Right renal pelvis (tissue), 4 donors: ENCODE measurements at regions not wholly inside any gene's neighbourhood (a gene's known extent, or its start where the extent isn't known, plus 50 kb on each side); places are given as distances from the start of the nearest gene placed in this dataset.
"Not testable (repeated sequence)": the region's sequence is repeated elsewhere in the genome, so short reads cannot be mapped to it uniquely, and the experiment has no call there.

Source experiments
- DNase-seq, 4 donors: peaks; one replicate each; pipeline ENCODE4 v3.0.0-alpha.2; 2013; ENCODE audit warnings: low read depth in 4 of 4, low spot score in 3 of 4, missing footprints in 1 of 4

DNA sequence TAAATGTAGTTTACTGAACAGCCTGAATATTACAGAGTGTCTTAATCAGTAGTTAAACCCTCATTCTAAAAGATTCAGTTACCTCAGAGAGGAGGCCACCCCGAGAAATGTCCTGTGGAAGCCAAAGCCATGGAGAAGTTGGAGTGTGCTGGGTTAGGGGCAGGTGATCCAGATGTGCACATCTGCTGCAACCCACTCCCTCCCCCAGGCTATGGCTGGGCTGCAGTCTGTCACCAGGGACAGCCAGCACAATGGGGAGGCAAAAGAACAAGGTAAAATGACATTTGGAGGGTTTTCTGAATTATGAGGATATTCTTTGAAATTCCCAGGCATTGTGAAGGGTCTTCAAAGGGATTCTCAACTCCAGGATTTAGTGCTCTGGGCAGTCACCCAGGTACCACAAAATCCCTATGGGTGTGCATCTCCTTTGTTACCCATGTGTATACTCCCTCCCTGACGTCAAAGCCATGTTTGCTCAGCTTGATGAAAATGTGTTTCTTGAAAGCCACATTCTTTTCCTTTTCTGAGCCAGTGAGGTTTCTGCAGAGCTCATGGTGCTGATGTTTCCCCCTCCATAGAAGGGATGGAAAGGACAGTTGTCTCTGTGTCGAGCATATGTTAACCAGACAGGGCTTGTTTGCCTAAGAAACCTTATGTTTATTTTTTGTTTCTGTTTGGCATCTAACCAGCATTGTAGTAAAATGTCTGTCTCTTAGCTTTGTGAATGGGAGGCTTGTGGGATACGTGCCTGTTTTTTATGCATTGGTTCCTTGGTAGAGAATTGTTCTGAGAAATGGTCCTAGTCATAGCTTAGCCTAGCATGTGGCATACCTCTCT lies 212.3 kb upstream of the TBX18 start:
- no peak for DNase-seq

GRCh38 chr6:84975316-84975715 lies 210.9 kb upstream of the TBX18 start:
- no peak for DNase-seq

DNA sequence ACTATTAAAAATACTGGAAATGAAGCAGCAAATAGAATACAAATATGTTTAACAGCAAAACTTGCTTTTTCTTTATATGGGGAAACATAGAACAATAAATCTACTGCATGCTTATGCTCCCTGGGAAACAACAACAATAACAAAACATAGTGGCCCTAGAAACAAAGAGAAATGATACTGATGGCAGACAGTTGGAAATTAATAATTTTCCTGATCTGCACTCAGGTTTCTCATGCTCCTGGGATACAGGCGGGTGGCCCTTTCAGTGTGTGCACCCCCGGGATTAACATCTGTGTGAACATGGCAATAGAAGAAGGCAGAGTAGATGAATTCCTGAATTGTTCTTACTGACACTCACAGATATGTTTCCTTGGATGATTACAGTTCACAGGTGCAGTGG lies 209.2 kb upstream of the TBX18 start:
- DNase-seq = no peak

DNA sequence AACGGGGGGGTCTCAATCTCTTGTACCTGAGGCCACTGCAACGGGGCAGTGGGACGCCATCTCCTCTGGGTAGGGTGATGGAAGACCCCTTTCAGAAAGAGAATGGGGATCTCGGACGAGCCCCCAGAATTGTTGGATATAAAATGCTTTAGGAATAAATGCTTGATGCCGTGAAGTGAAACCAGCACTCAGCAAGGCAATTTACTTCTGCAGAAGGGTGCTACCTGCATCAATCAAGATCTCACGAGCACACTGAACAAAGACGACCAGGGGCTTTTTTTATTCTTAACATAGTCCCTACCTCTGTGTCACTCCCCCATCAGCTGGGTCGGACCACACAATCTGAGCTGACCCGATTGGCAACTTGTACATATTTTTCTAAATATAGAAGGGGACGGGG lies 203.6 kb upstream of the TBX18 start:
- no peak for DNase-seq

DNA sequence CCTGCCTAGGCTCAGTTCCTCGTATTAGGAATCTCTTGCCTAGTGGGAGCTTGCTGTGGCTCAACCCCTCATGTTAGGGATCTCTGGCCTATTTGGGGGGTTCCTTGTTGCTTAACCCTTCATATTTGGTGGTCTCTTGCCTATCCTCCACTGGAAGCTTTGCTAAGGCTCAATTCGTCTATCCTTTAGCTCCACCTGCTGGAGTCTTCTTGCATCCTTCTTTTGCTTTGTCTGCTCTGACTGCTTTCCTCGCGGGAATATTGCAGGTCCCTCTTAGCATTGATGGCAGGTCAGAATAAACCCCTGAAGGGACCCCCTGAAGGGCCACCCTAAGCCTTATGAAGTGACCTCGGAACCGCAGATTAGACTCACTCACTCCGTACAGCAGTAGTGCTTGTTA lies 203.0 kb upstream of the TBX18 start:
- DNase-seq = no peak

DNA sequence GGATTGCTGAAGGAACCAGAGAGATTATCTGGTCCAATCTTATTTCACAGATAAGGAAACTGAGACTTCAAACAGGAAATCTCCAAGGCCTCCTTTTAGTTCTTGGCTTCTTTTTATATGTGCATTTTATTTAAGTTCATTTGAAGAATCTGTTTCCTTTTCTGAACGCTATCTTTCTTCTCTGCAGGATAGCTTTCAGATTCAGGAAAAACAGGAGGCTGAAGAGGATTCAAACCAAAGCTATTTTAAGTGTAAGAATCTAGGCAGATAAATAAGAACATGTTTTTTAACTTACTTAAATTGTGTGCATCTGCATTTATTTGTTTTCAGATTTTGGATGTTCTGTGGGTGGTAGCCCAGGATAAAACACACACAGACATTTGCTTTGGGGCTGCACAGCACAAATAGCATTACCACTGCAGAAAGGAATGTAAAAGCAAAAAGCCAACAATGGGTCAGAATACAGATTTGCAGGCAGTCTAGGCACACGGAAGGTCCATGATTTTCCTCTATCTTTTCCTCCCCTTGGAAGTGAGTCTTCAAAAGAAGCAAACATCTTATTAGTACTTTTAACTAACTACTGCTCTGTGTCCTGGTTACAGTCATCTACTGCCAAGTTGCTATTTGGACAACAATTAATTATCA lies 188.8 kb upstream of the TBX18 start:
- DNase-seq = no peak

GRCh38 chr6:84944926-84945325 lies 180.5 kb upstream of the TBX18 start:
- DNase-seq = not testable (repeated sequence)

GRCh38 chr6:84943905-84944304 lies 179.5 kb upstream of the TBX18 start:
- DNase-seq = no peak

- DNase-seq = not testable (repeated sequence)
Measured at GRCh38 chr6:84941609-84942008, 177.2 kb upstream of the TBX18 start.

- DNase-seq = no peak
Measured at GRCh38 chr6:84929212-84929611, 164.8 kb upstream of the TBX18 start.

DNA sequence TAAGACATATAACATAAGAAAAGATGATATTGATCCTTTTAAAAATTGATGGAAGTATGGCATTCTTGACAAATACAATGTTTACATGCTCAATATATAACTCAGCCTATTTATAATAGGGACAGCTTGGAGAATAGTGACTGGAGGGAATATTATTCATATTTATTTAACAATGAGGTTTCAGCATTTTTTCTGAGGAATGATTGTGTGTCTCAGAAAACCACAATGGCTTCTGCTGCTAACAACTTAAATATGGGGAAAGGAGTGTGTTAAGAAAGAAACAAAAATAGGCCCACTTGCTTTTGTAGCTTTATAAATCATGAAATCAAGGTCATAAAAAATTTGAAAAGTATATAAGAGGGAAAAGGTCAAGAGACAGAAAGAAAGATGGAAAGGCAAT lies 163.2 kb upstream of the TBX18 start:
- DNase-seq = no peak

DNA sequence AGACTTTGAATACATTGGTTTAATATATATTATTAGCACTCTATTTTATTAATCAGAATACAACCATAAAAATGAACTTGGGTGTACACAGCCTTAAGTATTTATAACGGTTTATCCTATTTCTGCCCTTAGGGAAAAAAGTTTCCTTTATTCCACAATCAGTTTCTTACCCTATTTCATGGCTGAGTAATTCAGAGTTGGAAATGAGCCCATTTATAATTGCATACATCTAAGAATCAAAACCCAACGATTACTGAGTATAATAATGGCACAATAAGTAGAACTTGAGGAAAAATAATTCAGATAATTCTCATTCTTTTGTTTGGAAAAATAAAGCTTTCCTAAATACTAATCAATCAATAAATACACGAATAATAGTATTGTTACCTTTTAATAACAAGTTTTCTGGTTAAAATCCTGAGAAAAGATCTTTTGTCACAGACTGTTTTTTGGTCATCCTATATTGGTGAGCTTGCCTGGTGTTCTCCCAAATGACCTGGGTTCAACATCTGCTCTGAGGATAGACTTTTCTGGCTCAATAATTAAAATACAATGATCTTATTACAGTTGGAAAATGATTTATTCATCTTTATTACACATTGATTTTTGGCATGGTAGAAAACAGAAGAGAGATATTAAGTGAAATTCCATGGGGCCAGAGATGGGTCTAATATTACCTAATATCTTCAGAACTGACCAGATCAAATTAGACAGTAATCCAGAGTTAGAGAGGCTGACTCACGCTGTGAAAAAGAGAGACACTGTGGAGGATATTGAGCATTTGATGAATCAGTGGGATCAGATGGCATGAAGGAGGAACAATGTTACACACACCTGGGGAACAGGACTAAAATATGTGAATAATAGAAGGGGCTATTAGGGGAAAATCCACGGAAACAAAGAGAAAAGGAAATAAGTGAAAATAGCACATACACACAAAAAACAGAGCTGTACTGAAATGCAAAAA lies 162.1 kb upstream of the TBX18 start:
- no peak for DNase-seq

DNA sequence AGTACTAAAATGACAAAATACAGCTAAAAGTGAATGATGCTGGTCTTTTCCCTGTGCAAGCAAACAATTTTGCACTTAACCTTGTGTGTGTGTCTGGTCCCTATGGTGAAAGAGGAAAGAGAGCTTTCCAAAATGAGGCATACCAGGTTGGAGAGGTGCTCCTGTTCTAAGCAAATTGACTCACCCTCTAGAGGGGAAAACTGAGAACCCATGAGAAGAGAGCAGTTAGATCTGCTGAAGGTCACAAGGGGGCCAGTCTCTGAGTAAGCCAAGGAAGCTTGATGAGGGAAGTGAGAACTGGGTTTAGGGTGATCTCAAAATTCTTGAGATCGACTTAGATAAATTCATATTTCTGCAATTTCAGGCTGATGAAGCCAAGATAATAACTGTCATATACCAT lies 157.5 kb upstream of the TBX18 start:
- no peak for DNase-seq

- no peak for DNase-seq
Measured at GRCh38 chr6:84920021-84920420, 155.6 kb upstream of the TBX18 start.

GRCh38 chr6:84916704-84917103 lies 152.3 kb upstream of the TBX18 start:
- no peak for DNase-seq

GRCh38 chr6:84912472-84913322 lies 148.3 kb upstream of the TBX18 start:
- no peak for DNase-seq

- no peak for DNase-seq
Measured at GRCh38 chr6:84910906-84911607, 146.7 kb upstream of the TBX18 start.

GRCh38 chr6:84908304-84908904 lies 144.0 kb upstream of the TBX18 start:
- DNase-seq = no peak

DNA sequence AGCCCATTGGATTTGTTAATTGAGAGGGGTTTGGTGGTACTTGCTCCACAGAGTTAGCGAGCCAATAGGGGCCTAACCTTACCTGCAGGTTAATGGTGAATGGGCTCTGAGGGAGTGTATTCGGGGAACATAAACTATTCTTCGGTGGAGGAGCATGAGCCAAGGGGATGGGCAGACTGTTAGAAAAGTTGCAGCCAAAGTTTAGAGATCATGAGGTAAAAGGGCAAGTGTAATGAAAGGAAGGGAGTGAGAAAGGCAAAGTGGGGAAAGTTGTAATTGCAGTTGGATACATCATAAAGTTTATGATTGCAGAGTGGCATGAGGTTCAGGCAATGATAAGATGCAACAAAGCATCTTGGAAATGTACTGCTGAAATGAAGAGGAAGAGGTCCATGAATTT lies 142.1 kb upstream of the TBX18 start:
- no peak for DNase-seq
